Loucy (cell line): ENCODE measurements at regions not wholly inside any gene's neighbourhood (a gene's known extent, or its start where the extent isn't known, plus 50 kb on each side); places are given as distances from the start of the nearest gene placed in this dataset.

Source experiments
- CTCF ChIP-seq: fragments of 200-600 bp; sonication (generic); conservative IDR thresholded peaks from 2 replicates; pipeline ENCODE4 v1.5.1; 2014; ENCODE audit warnings: mild to moderate bottlenecking, antibody characterized with exemption, low read length
- EZH2phosphoT487 ChIP-seq: fragments of 200-600 bp; IDR thresholded peaks from 2 replicates; pipeline ENCODE4 v1.6.1; 2018; ENCODE audit warnings: antibody characterized with exemption, mild to moderate bottlenecking, moderate library complexity, borderline replicate concordance

- TF ChIP-seq CTCF (no peak), EZH2phosphoT487 (no peak)
Observed at GRCh38 chr13:75936791-75937190, 300.7 kb downstream of the LMO7 start.
